ENCODE measurements at regions not wholly inside any gene's neighbourhood (a gene's known extent, or its start where the extent isn't known, plus 50 kb on each side); places are given as distances from the start of the nearest gene placed in this dataset.

DNA sequence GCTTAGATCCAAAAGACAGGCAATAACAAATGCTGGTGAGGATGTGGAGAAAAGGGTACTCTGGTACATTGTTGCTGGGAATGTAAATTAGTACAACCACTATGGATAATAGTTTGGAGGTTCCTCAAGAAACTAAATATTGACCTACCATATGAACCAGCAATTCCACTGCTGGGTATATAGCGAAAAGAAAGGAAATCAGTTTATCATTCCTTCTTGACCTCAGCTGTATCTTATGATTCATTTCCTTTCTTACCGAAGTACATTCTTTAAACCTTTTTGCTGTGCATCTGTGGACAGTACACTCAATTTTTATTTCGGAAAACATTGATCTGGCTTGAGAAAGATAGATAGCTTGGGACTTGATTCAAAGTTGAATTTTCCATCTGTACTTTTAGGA, 183.2 kb upstream of the LRFN5 start:
- TF ChIP-seq, protein P1, sequence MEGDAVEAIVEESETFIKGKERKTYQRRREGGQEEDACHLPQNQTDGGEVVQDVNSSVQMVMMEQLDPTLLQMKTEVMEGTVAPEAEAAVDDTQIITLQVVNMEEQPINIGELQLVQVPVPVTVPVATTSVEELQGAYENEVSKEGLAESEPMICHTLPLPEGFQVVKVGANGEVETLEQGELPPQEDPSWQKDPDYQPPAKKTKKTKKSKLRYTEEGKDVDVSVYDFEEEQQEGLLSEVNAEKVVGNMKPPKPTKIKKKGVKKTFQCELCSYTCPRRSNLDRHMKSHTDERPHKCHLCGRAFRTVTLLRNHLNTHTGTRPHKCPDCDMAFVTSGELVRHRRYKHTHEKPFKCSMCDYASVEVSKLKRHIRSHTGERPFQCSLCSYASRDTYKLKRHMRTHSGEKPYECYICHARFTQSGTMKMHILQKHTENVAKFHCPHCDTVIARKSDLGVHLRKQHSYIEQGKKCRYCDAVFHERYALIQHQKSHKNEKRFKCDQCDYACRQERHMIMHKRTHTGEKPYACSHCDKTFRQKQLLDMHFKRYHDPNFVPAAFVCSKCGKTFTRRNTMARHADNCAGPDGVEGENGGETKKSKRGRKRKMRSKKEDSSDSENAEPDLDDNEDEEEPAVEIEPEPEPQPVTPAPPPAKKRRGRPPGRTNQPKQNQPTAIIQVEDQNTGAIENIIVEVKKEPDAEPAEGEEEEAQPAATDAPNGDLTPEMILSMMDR (IDR thresholded peaks at IDR 0.05 in 8 of 11, conservative IDR thresholded peaks at IDR 0.05 in 3 of 11) = no peak
- no peak for TF ChIP-seq POLR2AphosphoS5 (IDR thresholded peaks at IDR 0.05)
